ENCODE measurements at regions not wholly inside any gene's neighbourhood (a gene's known extent, or its start where the extent isn't known, plus 50 kb on each side); places are given as distances from the start of the nearest gene placed in this dataset.

DNA sequence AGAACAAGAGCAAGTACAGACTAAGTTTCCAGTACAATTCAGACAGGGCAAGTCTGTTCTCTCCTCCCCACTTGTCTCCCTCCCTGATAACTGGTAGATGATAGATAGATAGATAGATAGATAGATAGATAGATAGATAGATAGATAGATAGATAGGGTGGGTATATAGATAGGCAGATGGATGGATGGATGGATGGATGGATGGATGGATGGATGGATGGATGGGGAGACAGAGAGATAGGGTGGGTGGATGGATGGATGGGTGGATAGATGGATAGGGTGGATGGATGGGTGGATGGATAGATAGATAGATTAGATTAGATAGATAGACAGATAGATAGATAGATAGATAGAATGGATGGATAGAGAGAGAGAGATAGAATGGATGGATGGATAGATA, 152.8 kb upstream of the MKLN1 start:
- H3K27ac ChIP-seq (ENCODE audit: low read length, poor library complexity, severe bottlenecking): no peak overlapping the region
- H3K4me2 ChIP-seq (ENCODE audit: low read length, poor library complexity, severe bottlenecking): no peak overlapping the region
- no peaks in the 10 kb centered on the region for H3K9me3 ChIP-seq (ENCODE audit: control insufficient read depth, low read length)
- H4K91ac ChIP-seq (ENCODE audit: low read length): no peak overlapping the region
- H2BK12ac ChIP-seq (ENCODE audit: low read length in 2 of 2): no peak overlapping the region
- H3K36me3 ChIP-seq (ENCODE audit: control insufficient read depth in 1 of 2, insufficient read depth in 2 of 2, low read depth in 1 of 2, low read length in 2 of 2): no peaks in the 10 kb centered on the region
- no peak overlapping the region for H2AK5ac ChIP-seq (ENCODE audit: low read length, severe bottlenecking)
- no peak overlapping the region for H2BK15ac ChIP-seq (ENCODE audit: low read depth, poor library complexity, severe bottlenecking)
- no peaks in the 10 kb centered on the region for H3K4me1 ChIP-seq (ENCODE audit: control insufficient read depth, insufficient read depth, low read depth, low read length)
- no peaks in the 10 kb centered on the region for H3K79me1 ChIP-seq (replicated peaks; ENCODE audit: low read length, poor library complexity, severe bottlenecking)
- no peak overlapping the region for H3K9ac ChIP-seq (ENCODE audit: low read length)
- no peak overlapping the region for H2AFZ ChIP-seq (ENCODE audit: low read depth, low read length)
- H3K4ac ChIP-seq (ENCODE audit: low read depth in 1 of 2, low read length in 2 of 2): no peak overlapping the region
- no peak overlapping the region for H2BK5ac ChIP-seq (ENCODE audit: low read depth, low read length, poor library complexity, severe bottlenecking)
- no peak overlapping the region for H3K4me3 ChIP-seq (ENCODE audit: insufficient read depth in 1 of 2, low read depth in 1 of 2, low read length in 2 of 2)
- no peak overlapping the region for H3K14ac ChIP-seq (ENCODE audit: low read length in 2 of 2)
- no peaks in the 10 kb centered on the region for H3K27me3 ChIP-seq (ENCODE audit: control insufficient read depth in 1 of 2, insufficient read depth in 1 of 2, low read length in 2 of 2)
- no peak for DNase-seq
- no peak overlapping the region for H3K18ac ChIP-seq (ENCODE audit: low read depth in 1 of 2, low read length in 2 of 2)
- no peak overlapping the region for H3K23ac ChIP-seq (ENCODE audit: low read length in 2 of 2)
- H4K8ac ChIP-seq (ENCODE audit: low read length): no peak overlapping the region
- no peak overlapping the region for H2BK120ac ChIP-seq (ENCODE audit: low read depth, low read length)

DNA sequence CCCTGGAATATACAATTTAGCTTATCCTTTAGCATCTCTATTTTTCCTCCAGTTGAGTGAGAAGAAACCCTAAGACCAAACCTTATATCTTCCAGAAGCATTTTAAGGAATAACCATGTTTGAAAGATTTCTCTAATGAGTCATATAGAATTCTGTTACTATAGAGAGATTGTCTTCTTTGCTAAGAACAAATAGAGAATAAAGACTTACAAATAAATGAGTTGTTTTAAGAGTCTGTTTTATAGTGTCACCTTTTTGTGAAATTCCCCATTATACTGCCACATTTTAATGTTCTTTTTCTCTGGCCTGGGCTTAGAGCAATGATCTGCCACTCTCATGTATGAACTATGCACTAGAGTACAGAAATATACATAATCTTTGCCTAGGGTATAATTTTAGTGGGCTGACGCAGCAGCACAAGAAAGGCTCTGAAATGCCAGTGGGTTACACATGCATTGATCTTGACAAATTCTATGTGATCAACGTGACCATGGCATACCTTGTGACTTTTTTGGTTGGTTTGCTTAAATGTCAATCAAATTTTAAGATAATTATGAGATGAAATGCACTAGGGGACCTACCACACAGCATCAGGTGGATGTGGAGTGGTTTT, 145.1 kb upstream of the MKLN1 start:
- H2BK5ac ChIP-seq (ENCODE audit: low read depth, low read length, poor library complexity, severe bottlenecking): no peak overlapping the region
- no peak overlapping the region for H2BK15ac ChIP-seq (ENCODE audit: low read depth, poor library complexity, severe bottlenecking)
- H2BK120ac ChIP-seq (ENCODE audit: low read depth, low read length): no peak overlapping the region
- no peak overlapping the region for H2BK12ac ChIP-seq (ENCODE audit: low read length in 2 of 2)
- H3K9ac ChIP-seq (ENCODE audit: low read length): no peak overlapping the region
- H4K91ac ChIP-seq (ENCODE audit: low read length): no peak overlapping the region
- no peak overlapping the region for H3K23ac ChIP-seq (ENCODE audit: low read length in 2 of 2)
- no peaks in the 10 kb centered on the region for H3K27me3 ChIP-seq (ENCODE audit: control insufficient read depth in 1 of 2, insufficient read depth in 1 of 2, low read length in 2 of 2)
- H4K8ac ChIP-seq (ENCODE audit: low read length): no peak overlapping the region
- DNase-seq: peak; percentile 5
- H2AK5ac ChIP-seq (ENCODE audit: low read length, severe bottlenecking): no peak overlapping the region
- peaks cover 4% of the 10 kb centered on the region for H3K4me1 ChIP-seq (ENCODE audit: control insufficient read depth, insufficient read depth, low read depth, low read length)
- no peak overlapping the region for H3K4me3 ChIP-seq (ENCODE audit: insufficient read depth in 1 of 2, low read depth in 1 of 2, low read length in 2 of 2)
- H3K9me3 ChIP-seq (ENCODE audit: control insufficient read depth, low read length): peaks cover 18% of the 10 kb centered on the region
- H3K14ac ChIP-seq (ENCODE audit: low read length in 2 of 2): no peak overlapping the region
- H3K18ac ChIP-seq (ENCODE audit: low read depth in 1 of 2, low read length in 2 of 2): no peak overlapping the region
- WGBS: 95% methylated on average over 2 of the region's 2 CpGs
- H3K4ac ChIP-seq (ENCODE audit: low read depth in 1 of 2, low read length in 2 of 2): no peak overlapping the region
- H2AFZ ChIP-seq (ENCODE audit: low read depth, low read length): no peak overlapping the region
- H3K36me3 ChIP-seq (ENCODE audit: control insufficient read depth in 1 of 2, insufficient read depth in 2 of 2, low read depth in 1 of 2, low read length in 2 of 2): no peaks in the 10 kb centered on the region
- no peak overlapping the region for H3K27ac ChIP-seq (ENCODE audit: low read length, poor library complexity, severe bottlenecking)
- H3K79me1 ChIP-seq (replicated peaks; ENCODE audit: low read length, poor library complexity, severe bottlenecking): no peaks in the 10 kb centered on the region
- H3K4me2 ChIP-seq (ENCODE audit: low read length, poor library complexity, severe bottlenecking): no peak overlapping the region

DNA sequence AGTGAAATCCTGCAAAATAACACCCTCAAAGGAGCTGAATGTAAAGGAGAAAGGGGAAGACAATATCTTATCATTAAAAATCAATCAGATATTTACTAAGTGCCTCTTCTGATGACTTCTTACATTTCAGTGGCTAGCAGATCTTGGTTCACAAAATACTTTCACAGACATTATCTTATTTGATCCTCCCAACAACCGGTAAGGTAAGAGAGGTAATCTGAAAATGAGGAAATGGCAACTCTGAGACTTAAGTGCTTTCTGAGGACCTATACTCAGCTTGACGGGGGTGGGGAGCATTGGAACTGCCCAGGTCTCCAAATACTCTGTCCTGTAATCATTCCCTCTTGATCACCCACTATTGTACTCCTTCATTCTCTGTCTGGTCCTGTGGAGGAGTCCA, 144.6 kb upstream of the MKLN1 start:
- H3K9ac ChIP-seq (ENCODE audit: low read length): no peak overlapping the region
- H3K4me1 ChIP-seq (ENCODE audit: control insufficient read depth, insufficient read depth, low read depth, low read length): peaks cover 5% of the 10 kb centered on the region
- no peak overlapping the region for H2BK15ac ChIP-seq (ENCODE audit: low read depth, poor library complexity, severe bottlenecking)
- no peak overlapping the region for H3K4me2 ChIP-seq (ENCODE audit: low read length, poor library complexity, severe bottlenecking)
- H3K27ac ChIP-seq (ENCODE audit: low read length, poor library complexity, severe bottlenecking): no peak overlapping the region
- no peak overlapping the region for H2AFZ ChIP-seq (ENCODE audit: low read depth, low read length)
- no peaks in the 10 kb centered on the region for H3K79me1 ChIP-seq (replicated peaks; ENCODE audit: low read length, poor library complexity, severe bottlenecking)
- H3K27me3 ChIP-seq (ENCODE audit: control insufficient read depth in 1 of 2, insufficient read depth in 1 of 2, low read length in 2 of 2): no peaks in the 10 kb centered on the region
- 100% methylated on average over 1 of the region's 2 CpGs for WGBS
- H3K9me3 ChIP-seq (ENCODE audit: control insufficient read depth, low read length): peaks cover 23% of the 10 kb centered on the region
- H2BK12ac ChIP-seq (ENCODE audit: low read length in 2 of 2): no peak overlapping the region
- H4K91ac ChIP-seq (ENCODE audit: low read length): no peak overlapping the region
- H3K23ac ChIP-seq (ENCODE audit: low read length in 2 of 2): no peak overlapping the region
- no peaks in the 10 kb centered on the region for H3K36me3 ChIP-seq (ENCODE audit: control insufficient read depth in 1 of 2, insufficient read depth in 2 of 2, low read depth in 1 of 2, low read length in 2 of 2)
- H3K18ac ChIP-seq (ENCODE audit: low read depth in 1 of 2, low read length in 2 of 2): no peak overlapping the region
- H2BK120ac ChIP-seq (ENCODE audit: low read depth, low read length): no peak overlapping the region
- H4K8ac ChIP-seq (ENCODE audit: low read length): no peak overlapping the region
- no peak overlapping the region for H2BK5ac ChIP-seq (ENCODE audit: low read depth, low read length, poor library complexity, severe bottlenecking)
- no peak overlapping the region for H3K14ac ChIP-seq (ENCODE audit: low read length in 2 of 2)
- no peak overlapping the region for H3K4me3 ChIP-seq (ENCODE audit: insufficient read depth in 1 of 2, low read depth in 1 of 2, low read length in 2 of 2)
- no peak overlapping the region for H3K4ac ChIP-seq (ENCODE audit: low read depth in 1 of 2, low read length in 2 of 2)
- H2AK5ac ChIP-seq (ENCODE audit: low read length, severe bottlenecking): no peak overlapping the region
- no peak for DNase-seq

DNA sequence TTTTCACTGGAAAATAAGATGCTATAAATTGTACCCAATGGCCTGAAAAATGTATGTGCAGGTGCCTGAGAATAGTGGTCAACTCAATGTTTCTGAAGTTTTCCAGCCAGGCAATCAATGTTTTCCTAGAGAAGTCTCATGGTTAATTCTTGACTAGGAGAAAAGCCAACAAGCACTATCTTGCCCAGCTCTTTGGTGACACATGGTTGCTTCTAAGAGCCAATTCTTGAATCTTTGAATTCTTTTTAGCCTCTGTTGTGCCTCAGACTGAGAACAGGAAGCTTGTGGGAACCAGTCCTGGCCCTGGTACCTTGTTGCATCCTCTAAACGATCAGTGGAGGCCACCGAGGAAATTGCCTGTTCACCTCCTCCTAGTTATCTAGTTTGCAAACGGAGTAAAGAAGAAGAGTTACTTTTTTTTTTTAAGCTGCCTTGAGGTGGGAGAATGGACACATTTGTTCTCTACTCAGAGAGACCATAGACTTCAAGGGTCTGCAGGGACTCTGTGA, 144.0 kb upstream of the MKLN1 start:
- Histone ChIP-seq H2BK120ac (ENCODE audit: low read depth, low read length) (no peak overlapping the region), H3K4me2 (ENCODE audit: low read length, poor library complexity, severe bottlenecking) (no peak overlapping the region), H3K9me3 (ENCODE audit: control insufficient read depth, low read length) (peaks cover 23% of the 10 kb centered on the region), H2AK5ac (ENCODE audit: low read length, severe bottlenecking) (peak overlapping the region; percentile 59), H4K8ac (ENCODE audit: low read length) (no peak overlapping the region), H3K36me3 (ENCODE audit: control insufficient read depth in 1 of 2, insufficient read depth in 2 of 2, low read depth in 1 of 2, low read length in 2 of 2) (no peaks in the 10 kb centered on the region), H3K4me1 (ENCODE audit: control insufficient read depth, insufficient read depth, low read depth, low read length) (peaks cover 8% of the 10 kb centered on the region), H2BK5ac (ENCODE audit: low read depth, low read length, poor library complexity, severe bottlenecking) (no peak overlapping the region), H2AFZ (ENCODE audit: low read depth, low read length) (no peak overlapping the region), H3K79me1 (replicated peaks; ENCODE audit: low read length, poor library complexity, severe bottlenecking) (no peaks in the 10 kb centered on the region), H3K18ac (ENCODE audit: low read depth in 1 of 2, low read length in 2 of 2) (no peak overlapping the region), H2BK12ac (ENCODE audit: low read length in 2 of 2) (no peak overlapping the region), H4K91ac (ENCODE audit: low read length) (no peak overlapping the region), H2BK15ac (ENCODE audit: low read depth, poor library complexity, severe bottlenecking) (no peak overlapping the region), H3K4ac (ENCODE audit: low read depth in 1 of 2, low read length in 2 of 2) (no peak overlapping the region), H3K23ac (ENCODE audit: low read length in 2 of 2) (no peak overlapping the region), H3K9ac (ENCODE audit: low read length) (no peak overlapping the region), H3K27me3 (ENCODE audit: control insufficient read depth in 1 of 2, insufficient read depth in 1 of 2, low read length in 2 of 2) (no peaks in the 10 kb centered on the region), H3K4me3 (ENCODE audit: insufficient read depth in 1 of 2, low read depth in 1 of 2, low read length in 2 of 2) (no peak overlapping the region), H3K14ac (ENCODE audit: low read length in 2 of 2) (no peak overlapping the region), H3K27ac (ENCODE audit: low read length, poor library complexity, severe bottlenecking) (peak overlapping the region; percentile 48)
- WGBS: 97% methylated on average over 3 of the region's 3 CpGs
- DNase-seq: no peak

Data from mesenchymal stem cell (in vitro differentiated cells and primary cell).